HPDE6-E6E7 (cell line): ENCODE measurements at regions not wholly inside any gene's neighbourhood (a gene's known extent, or its start where the extent isn't known, plus 50 kb on each side); places are given as distances from the start of the nearest gene placed in this dataset.
"Not testable (repeated sequence)": the region's sequence is repeated elsewhere in the genome, so short reads cannot be mapped to it uniquely, and the experiment has no call there.

Experiments used
- DNase-seq: peaks from one replicate; pipeline ENCODE4 v3.0.0; 2011; ENCODE audit warnings: missing footprints; ENCODE audit errors: extremely low spot score

GRCh38 chr2:7094231-7094741 lies 177.1 kb downstream of the RNF144A start:
- no peak for DNase-seq

GRCh38 chr2:7096726-7097352 lies 179.6 kb downstream of the RNF144A start:
- no peak for DNase-seq

GRCh38 chr2:7097353-7097895 lies 180.2 kb downstream of the RNF144A start:
- DNase-seq, result peak; percentile 37

- no peak for DNase-seq
Measured at GRCh38 chr2:7098816-7099215, 181.6 kb downstream of the RNF144A start.

GRCh38 chr2:7099687-7100086 lies 182.5 kb downstream of the RNF144A start:
- DNase-seq, result not testable (repeated sequence)

- no peak for DNase-seq
Measured at GRCh38 chr2:7102826-7103225, 185.6 kb downstream of the RNF144A start.

- DNase-seq, result no peak
Measured at GRCh38 chr2:7108792-7109532, 191.8 kb downstream of the RNF144A start.

GRCh38 chr2:7109533-7109885 lies 192.3 kb downstream of the RNF144A start:
- no peak for DNase-seq

GRCh38 chr2:7111626-7112025 lies 194.4 kb downstream of the RNF144A start:
- no peak for DNase-seq

GRCh38 chr2:7115364-7115763 lies 198.2 kb downstream of the RNF144A start:
- no peak for DNase-seq

- no peak for DNase-seq
Measured at GRCh38 chr2:7115906-7116305, 198.7 kb downstream of the RNF144A start.

- no peak for DNase-seq
Measured at GRCh38 chr2:7116511-7116910, 199.3 kb downstream of the RNF144A start.

GRCh38 chr2:7117076-7117475 lies 199.9 kb downstream of the RNF144A start:
- no peak for DNase-seq

- DNase-seq, result no peak
Measured at GRCh38 chr2:7118606-7119131, 201.5 kb downstream of the RNF144A start.

- DNase-seq, result no peak
Measured at GRCh38 chr2:7119132-7119835, 202.1 kb downstream of the RNF144A start.

- DNase-seq, result no peak
Measured at GRCh38 chr2:7121851-7122250, 204.6 kb downstream of the RNF144A start.

GRCh38 chr2:7127156-7127555 lies 209.9 kb downstream of the RNF144A start:
- DNase-seq, result no peak

- no peak for DNase-seq
Measured at GRCh38 chr2:7127687-7128086, 210.5 kb downstream of the RNF144A start.

- no peak for DNase-seq
Measured at GRCh38 chr2:7131261-7131660, 214.0 kb downstream of the RNF144A start.

GRCh38 chr2:7132753-7133152 lies 215.5 kb downstream of the RNF144A start:
- DNase-seq, result no peak

- DNase-seq, result no peak
Measured at GRCh38 chr2:7133521-7133920, 216.3 kb downstream of the RNF144A start.

GRCh38 chr2:7140306-7140705 lies 223.1 kb downstream of the RNF144A start:
- no peak for DNase-seq
